HG03575 (cell line): ENCODE measurements at regions not wholly inside any gene's neighbourhood (a gene's known extent, or its start where the extent isn't known, plus 50 kb on each side); places are given as distances from the start of the nearest gene placed in this dataset.

ENCODE experiments used
- ATAC-seq: cut with Tn5 transposase; IDR thresholded peaks from one replicate; pipeline ENCODE4 v1.9.1; 2021; ENCODE audit not compliant: unreplicated experiment, insufficient number of reproducible peaks, low FRiP score; ENCODE audit errors: extremely low read depth

DNA sequence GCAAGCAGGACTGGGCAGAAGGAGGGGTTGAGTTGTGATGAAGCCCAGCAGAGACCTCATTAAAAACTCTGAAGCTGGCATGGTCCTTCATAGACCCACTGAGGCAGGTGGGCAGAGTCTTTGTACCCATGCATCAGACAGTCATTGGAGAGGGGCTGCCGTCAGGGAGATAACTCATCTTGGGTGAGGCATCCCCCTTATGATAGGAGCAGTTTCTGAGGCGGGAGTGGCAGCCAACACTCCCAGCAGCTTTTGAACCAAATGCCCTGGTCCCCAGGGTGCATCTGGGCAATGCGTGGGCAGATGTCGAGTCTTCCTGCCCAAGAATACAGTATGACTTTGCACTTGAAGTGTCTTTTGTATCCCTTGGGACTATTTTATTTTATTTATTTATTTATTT is 68.1 kb downstream of the HTR5A start:
- no peak for ATAC-seq

GRCh38 chr7:155141562-155141961 is 71.4 kb downstream of the HTR5A start:
- ATAC-seq, result no peak

DNA sequence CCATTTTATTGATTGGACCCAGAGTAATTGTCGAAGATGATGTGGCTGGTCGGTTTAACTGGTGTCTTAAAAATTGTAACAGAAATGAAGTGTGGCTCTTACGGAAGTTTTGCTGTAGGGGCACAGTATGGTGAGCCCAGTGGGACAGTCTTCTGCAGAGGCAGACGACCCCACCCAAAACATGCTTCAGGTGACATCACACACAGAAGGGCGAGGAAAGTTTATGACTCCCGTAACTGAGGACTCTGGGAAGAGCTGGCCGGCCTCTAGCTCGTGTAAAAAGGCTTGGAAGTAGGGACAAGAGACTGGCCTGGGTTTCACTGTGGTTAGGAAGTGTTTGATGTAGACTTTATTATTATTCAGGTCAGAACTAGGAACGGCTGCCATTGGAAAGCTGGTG is 73.3 kb downstream of the HTR5A start:
- no peak for ATAC-seq

- no peak for ATAC-seq
Observed at GRCh38 chr7:155144371-155144770, 74.2 kb downstream of the HTR5A start.

DNA sequence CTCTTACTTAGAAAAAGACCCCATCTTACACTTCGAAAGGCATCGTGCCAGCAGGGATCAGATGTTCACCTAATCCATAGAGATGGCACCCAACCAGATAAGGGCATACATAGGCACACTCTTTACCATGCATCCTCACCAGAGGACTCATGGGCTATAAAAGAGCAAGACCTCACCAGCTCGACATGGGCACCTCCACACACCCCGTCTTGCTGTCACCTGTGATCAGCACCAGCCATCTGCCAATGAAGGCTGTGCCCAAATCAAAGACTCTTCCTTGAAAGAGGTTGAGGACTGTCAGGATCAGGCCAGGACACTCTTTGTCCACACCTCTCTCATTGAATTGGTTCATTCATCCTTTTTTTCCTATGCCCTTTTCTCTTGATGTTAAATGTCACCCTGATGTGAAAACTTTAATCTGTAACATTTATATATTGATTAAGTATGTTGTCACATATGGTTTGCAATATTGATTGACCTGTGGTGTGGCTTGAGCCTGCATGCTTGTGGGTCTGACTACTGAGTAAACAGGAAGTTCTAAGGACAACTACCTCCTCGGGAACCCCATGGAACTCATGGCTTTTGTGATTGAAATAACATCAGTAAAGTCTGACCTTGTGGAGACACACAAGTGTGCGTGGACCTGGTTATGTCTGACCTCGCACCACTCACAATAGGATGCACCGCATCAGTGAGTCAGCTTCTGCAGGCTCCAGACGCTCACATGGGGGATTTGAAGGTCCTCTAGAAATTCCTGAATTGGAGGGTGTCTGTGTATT is 75.5 kb downstream of the HTR5A start:
- ATAC-seq, result no peak

DNA sequence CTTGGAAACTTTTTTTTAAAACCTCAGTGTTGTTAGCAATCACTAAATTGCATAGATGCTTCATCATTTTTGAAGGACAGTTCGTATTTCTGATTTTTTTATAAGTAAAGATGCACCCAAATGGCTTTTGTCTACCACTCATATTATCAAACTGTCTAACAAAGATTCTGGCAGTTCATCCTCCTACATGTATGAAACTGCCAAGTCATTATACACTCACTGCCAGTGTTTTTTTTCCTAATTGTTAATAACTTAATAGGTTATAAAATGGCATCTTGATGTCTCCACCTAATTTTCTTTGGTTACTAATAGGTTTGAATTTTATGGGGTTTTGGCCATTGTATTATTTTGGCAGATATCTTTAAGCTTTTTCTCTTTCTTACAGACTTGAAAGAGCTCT is 77.0 kb downstream of the HTR5A start:
- no peak for ATAC-seq

- no peak for ATAC-seq
Observed at GRCh38 chr7:155147624-155148023, 77.5 kb downstream of the HTR5A start.

DNA sequence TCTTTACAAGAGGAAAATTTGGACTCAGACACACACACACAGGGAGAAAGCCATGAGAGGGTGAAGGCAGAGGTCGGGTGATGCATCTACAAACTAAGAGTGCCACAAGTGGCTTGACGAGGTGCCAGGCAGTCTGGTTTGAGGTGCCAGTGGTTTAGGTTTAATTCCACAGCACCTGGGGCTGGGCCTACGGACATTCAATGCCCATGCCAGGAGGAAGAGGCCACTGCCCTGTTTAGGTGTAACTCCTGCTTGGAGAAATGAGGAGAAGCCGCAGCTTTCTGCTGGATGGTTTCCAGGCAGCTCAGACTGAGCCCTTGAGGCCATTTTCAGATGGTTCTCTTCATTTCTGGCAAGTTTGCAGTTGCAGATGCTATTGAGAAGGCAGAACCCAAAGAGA is 83.6 kb downstream of the HTR5A start:
- no peak for ATAC-seq

GRCh38 chr7:155154586-155154985 is 84.5 kb downstream of the HTR5A start:
- no peak for ATAC-seq

GRCh38 chr7:155161690-155162089 is 91.6 kb downstream of the HTR5A start:
- no peak for ATAC-seq

DNA sequence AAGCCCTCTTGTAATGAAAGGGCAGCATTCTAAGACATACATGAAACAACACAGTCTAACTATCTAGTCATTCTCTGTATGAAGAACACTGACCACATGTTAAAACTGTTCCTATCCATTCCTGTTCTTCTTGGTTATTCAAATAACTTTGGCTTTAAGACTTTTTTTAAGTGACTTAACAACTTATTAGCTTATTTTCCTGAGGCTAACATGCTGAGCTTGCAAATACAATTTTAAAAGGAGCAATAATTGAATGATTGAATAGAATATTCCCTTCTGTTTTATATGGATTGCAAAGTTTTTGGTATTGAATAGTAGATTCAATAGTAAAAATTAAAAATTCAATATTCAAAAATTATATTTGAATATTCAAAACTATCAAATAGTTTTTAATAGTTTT is 92.3 kb downstream of the HTR5A start:
- no peak for ATAC-seq

- no peak for ATAC-seq
Observed at GRCh38 chr7:155163696-155164095, 93.6 kb downstream of the HTR5A start.

DNA sequence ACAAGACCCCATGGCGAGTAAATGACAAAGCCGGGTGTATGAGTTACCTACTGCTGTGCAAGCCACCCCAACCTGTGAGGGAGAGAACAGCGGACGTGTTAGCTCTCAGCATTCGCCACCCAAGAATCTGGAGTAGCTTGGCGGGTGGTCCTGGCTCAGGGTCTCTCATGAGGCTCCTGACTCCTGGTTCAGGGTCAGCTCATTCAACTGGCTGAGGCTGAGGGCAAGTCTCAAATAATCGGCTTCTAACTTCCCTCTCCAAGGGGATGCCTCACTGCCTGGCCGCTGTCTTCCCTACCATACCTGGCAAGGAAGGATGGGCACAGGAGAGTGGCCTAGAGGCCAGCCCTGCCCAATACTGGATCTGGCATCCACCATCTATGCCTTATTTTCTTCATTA is 94.2 kb downstream of the HTR5A start:
- ATAC-seq, result no peak

- ATAC-seq, result no peak
Observed at GRCh38 chr7:155166108-155166507, 96.0 kb downstream of the HTR5A start.

DNA sequence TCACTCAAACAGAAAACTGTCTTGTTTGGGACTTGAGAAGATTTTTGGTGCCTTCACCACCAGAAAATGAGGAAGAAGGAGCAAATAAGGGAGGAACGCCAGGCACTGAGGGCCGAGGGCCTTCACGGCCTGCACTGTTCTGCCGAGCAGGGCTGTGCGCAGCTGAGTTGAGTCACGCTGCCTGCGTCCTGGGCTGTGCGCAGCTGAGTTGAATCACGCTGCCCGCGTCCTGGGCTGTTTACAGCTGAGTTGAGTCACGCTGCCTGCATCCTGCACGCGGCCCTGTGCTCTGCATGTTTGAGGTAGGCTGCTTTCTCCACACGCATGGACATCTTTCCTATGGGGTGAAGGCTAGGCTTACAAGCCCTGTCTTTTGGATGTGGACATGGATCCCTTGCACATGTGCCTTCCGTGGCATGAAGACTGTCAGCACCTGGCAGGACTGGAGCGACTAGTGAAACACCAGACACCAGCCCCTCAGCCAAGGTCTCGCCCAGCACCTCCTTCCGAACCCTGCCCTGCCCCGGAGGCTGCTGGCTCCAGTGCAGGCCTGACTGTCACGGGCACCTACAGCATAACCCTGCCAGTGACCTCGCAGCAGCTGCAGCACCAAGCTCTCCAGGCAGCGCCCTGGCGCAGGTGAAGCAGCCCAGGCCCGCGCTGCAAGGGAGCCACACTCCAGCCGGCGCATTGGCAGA is 96.7 kb downstream of the HTR5A start:
- no peak for ATAC-seq

DNA sequence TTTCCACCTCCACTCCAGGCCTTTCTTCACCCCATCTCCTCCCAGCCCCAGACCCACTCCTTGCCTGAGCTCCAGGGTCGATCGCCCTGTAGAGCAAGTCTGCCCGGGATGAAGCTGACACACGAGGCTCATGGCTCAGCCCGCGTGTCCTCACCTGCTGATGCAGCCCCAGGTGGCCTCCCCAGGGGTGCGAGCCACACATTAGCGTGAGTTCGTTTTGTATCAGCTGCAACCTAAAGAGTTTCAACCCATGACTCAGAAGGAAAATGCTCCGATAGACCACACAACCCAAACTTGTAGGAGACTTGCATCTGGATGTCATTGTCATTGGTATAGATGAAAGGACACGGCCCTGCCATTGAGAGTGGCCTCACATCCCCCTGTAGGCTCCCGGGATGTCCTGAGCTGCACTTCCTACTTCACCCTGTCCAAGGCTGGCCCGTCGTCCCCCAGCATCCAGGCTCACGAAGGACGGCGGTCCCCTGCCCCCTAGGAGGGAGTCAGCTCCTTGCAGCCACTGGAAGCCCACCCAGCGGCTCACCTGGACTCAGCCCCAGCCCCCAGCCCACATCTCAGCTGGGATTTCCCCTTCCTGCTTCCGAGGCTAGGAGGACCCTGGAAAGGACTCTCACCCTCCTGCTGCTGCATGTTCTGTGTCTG is 97.7 kb downstream of the HTR5A start:
- ATAC-seq, result no peak

GRCh38 chr7:155168597-155169480 is 98.7 kb downstream of the HTR5A start:
- ATAC-seq, result no peak

- no peak for ATAC-seq
Observed at GRCh38 chr7:155169498-155170065, 99.5 kb downstream of the HTR5A start.

DNA sequence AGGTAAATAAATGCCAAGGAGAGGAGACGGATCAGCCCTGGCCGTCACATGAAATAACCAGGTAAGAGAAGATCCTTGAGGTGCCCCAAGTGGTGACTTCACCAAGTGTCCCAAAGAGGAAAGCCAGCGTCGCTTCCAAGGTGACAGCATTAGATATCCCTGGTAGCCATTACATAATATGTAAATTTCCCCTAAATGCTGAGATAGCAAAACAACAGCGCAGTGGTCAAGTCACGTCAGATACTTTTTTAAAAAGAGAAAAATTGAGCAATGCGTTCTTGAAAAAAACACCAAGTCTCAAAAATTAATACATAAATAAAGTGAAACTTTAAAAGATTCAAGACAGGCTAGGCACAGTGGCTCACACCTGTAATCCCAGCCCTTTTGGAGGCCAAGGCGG is 100.2 kb downstream of the HTR5A start:
- ATAC-seq, result no peak
